ENCODE measurements at regions not wholly inside any gene's neighbourhood (a gene's known extent, or its start where the extent isn't known, plus 50 kb on each side); places are given as distances from the start of the nearest gene placed in this dataset.

DNA sequence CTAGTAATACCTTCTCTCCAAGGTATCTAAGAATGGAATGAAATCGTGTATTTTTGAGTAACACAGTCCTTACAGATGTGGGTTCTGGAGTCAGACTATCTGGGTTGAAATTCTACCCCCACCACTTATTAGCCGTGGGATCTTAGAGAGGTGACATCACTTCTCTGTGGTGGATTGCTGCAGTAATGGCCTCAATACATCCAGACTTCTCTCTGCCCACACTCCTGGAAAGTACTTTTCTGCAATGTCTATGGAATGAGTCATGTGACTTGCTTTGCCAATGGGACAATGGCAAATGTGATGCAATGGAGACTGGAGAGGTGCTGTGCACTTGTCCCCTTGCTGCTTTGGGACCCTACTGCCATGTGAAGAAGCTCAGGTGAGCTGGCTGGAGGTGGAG, 418.2 kb downstream of the HAPSTR1 start:
- TF ChIP-seq, protein P1, sequence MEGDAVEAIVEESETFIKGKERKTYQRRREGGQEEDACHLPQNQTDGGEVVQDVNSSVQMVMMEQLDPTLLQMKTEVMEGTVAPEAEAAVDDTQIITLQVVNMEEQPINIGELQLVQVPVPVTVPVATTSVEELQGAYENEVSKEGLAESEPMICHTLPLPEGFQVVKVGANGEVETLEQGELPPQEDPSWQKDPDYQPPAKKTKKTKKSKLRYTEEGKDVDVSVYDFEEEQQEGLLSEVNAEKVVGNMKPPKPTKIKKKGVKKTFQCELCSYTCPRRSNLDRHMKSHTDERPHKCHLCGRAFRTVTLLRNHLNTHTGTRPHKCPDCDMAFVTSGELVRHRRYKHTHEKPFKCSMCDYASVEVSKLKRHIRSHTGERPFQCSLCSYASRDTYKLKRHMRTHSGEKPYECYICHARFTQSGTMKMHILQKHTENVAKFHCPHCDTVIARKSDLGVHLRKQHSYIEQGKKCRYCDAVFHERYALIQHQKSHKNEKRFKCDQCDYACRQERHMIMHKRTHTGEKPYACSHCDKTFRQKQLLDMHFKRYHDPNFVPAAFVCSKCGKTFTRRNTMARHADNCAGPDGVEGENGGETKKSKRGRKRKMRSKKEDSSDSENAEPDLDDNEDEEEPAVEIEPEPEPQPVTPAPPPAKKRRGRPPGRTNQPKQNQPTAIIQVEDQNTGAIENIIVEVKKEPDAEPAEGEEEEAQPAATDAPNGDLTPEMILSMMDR (IDR thresholded peaks at IDR 0.05) = no peak
- TF ChIP-seq POLR2A (IDR thresholded peaks at IDR 0.05) = no peak

Measured in thyroid gland (tissue), 4 donors.